GM10248 (cell line): ENCODE measurements at regions not wholly inside any gene's neighbourhood (a gene's known extent, or its start where the extent isn't known, plus 50 kb on each side); places are given as distances from the start of the nearest gene placed in this dataset.

Experiments
- CTCF ChIA-PET: fragments of 300-600 bp; sonication (Branson Sonifier 250); formaldehyde crosslinking; extraction: SDS; loops from one replicate; lab custom pipeline; 2021; ENCODE audit warnings: antibody characterized with exemption; lab: Yijun Ruan, JAX
- POLR2A ChIA-PET: fragments of 350-650 bp; sonication (Branson Sonifier 250); formaldehyde crosslinking; extraction: SDS; loops from one replicate; lab custom pipeline; 2020; ENCODE audit warnings: antibody characterized with exemption; lab: Yijun Ruan, JAX
- DNase-seq: peaks from one replicate; pipeline ENCODE4 v3.0.0; 2012; ENCODE audit errors: extremely low spot score
- TF ChIP-seq, protein P1 (sequence below): IDR thresholded peaks from 2 replicates; pipeline ENCODE4 v1.5.1; 2012; ENCODE audit warnings: mild to moderate bottlenecking, low read depth; ENCODE audit errors: extremely low read depth, missing control alignments, control extremely low read depth

DNA sequence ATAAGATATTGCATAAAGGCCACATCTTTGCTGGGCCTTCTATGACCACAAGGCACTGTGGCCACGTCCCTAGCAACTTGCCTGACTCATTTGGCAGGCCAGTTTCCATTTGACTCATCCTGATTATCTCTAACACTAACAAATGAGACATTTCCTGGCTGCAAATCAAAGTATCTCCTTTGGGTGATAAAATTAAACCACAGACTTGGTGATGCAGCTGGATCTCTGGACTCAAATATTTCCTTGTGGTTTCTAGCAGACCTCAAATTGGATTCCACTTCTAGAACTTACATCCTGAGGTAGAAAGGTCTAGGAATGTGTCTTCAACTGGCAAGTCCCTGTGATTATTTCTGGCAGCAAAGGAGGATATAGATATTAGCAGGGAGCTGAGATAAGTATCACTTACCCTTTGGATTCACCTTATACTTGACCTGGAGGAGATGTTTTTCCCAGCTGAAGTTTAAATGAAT is 167.9 kb upstream of the NXPH2 start:
- CTCF ChIA-PET: interaction anchor here (1.3 to 1.4 kb wide), 2 partner anchors 15 to 18 kb away, joined by 3 read pairs; no protein-coding TSS in a partner anchor
- peak; percentile 8 for DNase-seq
- TF ChIP-seq, protein P1, sequence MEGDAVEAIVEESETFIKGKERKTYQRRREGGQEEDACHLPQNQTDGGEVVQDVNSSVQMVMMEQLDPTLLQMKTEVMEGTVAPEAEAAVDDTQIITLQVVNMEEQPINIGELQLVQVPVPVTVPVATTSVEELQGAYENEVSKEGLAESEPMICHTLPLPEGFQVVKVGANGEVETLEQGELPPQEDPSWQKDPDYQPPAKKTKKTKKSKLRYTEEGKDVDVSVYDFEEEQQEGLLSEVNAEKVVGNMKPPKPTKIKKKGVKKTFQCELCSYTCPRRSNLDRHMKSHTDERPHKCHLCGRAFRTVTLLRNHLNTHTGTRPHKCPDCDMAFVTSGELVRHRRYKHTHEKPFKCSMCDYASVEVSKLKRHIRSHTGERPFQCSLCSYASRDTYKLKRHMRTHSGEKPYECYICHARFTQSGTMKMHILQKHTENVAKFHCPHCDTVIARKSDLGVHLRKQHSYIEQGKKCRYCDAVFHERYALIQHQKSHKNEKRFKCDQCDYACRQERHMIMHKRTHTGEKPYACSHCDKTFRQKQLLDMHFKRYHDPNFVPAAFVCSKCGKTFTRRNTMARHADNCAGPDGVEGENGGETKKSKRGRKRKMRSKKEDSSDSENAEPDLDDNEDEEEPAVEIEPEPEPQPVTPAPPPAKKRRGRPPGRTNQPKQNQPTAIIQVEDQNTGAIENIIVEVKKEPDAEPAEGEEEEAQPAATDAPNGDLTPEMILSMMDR: no peak
- POLR2A ChIA-PET: no interaction called here

DNA sequence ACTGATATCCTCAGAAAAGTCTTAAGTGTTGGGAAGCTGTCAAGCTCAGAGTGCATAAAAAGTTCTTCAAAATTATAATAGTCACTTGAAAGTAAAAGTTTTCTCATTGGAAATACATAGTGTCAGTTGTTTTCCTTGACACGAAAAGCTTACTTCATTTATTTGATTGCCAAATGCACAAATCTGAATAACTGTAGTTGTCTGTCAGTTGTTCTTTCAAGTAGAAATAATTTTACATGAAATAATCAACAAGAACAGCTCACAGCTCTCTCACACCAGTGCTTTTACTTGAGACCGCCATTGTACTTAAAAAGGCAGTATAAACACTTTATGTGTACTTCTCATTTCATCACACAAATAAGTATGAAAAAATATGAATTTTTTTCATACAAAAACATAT is 163.3 kb upstream of the NXPH2 start:
- ChIA-PET CTCF (interaction anchor here (1.5 kb wide), 1 partner anchor 13 kb away, joined by 3 read pairs; no protein-coding TSS in a partner anchor), POLR2A (no interaction called here)
- TF ChIP-seq, protein P1: no peak
- no peak for DNase-seq

DNA sequence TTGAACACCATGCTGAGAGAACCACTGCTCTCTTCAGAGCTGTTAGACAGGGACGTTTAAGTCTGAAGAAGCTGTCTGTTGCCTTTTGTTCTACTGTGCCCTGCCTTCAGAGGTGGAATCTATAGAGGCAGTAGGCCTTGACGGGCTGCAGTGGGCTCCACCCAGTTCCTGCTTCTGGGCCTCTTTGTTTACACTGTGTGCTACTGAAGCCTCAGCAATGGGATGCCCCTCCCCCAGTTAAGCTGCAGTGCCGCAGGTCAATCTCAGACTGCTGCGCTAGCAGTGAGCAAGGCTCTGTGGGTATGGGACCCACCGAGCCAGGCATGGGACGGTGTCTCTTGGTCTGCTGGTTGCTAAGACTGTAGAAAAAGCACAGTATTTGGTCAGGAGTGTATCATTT is 162.3 kb upstream of the NXPH2 start:
- no peak for DNase-seq
- TF ChIP-seq, protein P1: no peak
- ChIA-PET POLR2A (no interaction called here), CTCF (interaction anchor here (1.5 kb wide), 1 partner anchor 12 kb away, joined by 3 read pairs; no protein-coding TSS in a partner anchor)

DNA sequence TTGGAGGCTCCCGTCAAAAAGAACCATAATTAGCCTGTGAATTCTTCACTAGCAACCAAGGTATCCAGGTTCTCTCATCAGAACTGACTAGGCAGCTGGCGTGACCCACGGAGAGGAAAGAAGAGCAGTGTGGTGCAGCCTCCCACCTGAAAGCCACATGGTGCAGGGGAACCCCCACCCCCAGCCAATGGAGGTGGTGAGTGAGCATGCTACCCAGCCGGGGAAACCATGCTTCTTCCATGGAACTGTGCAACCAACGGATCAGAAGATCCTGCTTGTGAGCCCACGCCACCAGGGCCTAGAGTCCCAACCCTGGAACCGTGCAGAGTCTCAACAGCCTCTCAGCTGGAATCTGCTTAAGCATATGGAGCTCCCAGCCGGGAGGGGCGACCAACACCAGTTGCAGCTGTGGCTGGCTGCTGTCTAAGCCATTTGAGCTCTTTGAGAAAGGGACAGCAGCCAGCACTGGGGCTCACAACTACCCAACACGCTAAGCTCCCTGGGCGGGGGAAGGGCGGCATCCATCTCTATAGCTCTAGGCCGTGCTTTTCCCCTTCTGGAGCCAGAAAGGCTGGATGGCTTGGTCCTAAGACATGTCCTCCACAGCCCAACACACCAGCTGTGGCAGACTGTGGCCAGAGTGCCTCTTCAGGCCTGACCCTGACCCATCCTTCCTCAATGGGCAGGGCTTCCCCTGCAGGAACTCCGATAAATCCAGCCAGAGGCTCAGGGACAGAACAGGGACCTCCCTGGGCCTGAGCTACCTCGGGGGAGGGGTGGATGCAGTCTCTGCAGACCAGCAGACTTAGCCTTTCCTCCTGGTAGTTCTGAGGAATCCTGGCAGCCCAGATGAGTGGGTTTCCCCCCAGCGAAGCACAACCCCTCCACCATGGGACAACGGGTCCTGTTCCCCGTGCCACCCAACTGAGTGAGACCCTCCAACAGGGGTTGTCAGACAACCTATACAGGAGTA is 151.4 kb upstream of the NXPH2 start:
- ChIA-PET POLR2A (no interaction called here), CTCF (interaction anchor here (1.1 kb wide), 1 partner anchor 12 kb away, joined by 3 read pairs; no protein-coding TSS in a partner anchor)
- DNase-seq: no peak
- TF ChIP-seq, protein P1: no peak

DNA sequence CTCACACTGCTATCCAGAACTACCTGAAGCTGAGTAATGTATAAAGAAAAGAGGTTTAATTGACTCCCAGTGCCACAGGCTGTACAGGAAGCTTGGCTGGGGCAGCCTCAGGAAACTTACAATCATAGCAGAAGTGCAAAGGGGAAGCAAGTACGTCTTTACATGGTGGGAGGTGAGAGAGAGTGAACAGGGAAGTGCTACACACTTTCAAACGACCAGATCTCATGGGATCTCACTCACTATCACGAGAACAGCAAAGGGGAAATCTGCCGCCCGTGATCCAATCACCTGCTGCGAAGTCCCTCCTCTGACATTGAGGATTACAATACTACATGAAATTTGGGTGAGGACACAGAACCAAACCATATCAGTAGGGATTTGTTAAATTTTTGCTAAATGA is 150.4 kb upstream of the NXPH2 start:
- POLR2A ChIA-PET: no interaction called here
- TF ChIP-seq, protein P1: no peak
- CTCF ChIA-PET: interaction anchor here (1.0 to 1.1 kb wide), 2 partner anchors 13 to 17 kb away, joined by 3 read pairs; no protein-coding TSS in a partner anchor
- DNase-seq: no peak

DNA sequence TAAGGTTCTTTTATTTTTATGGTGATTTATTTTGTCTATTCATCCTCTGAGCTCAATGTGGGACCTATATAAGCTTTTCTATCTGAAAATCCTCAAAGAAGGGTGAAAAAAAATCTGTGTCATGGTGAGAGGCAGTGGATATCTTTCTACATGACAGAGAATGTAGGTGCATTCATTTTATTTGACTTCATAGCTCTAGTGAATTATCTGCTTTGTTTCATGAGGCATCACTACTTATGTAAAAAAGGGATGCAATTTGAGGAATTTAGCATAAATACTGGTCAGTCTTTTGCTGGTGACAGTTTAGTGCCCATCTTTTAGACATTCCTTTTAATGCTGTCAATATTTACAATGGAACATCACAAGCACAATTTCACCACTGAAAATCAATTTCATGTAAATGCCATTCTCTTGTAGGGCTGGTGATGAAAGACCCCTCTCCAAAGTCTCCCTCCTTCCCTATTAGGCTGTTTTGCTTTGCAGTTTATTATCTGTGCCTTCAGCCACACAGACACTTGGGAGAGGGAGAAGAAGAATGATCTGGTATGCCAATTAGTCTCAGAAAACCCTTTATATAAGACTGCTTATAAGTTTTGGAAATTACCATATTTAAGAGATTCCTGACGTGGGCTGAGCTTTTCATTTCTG is 148.3 kb upstream of the NXPH2 start:
- ChIA-PET POLR2A (no interaction called here), CTCF (interaction anchor here (0.7 to 1.0 kb wide), 2 partner anchors 7 to 17 kb away, joined by 3 read pairs; no protein-coding TSS in a partner anchor)
- no peak for DNase-seq
- TF ChIP-seq, protein P1: no peak
